SK-N-SH (cell line): ENCODE measurements at regions not wholly inside any gene's neighbourhood (a gene's known extent, or its start where the extent isn't known, plus 50 kb on each side); places are given as distances from the start of the nearest gene placed in this dataset.

Source experiments
- CTCF ChIP-seq: fragments of 200-600 bp; sonication (generic); IDR thresholded peaks from 2 replicates; pipeline ENCODE4 v1.6.1; 2017; ENCODE audit warnings: antibody characterized with exemption, mild to moderate bottlenecking, moderate library complexity
- MEF2A ChIP-seq: IDR thresholded peaks from 2 replicates; pipeline ENCODE4 v1.4.0; 2012; ENCODE audit warnings: low read depth, borderline replicate concordance
- PBX3 ChIP-seq: IDR thresholded peaks from 2 replicates; pipeline ENCODE4; 2012
- RXRA ChIP-seq: IDR thresholded peaks from 2 replicates; pipeline ENCODE4 v1.4.0; 2012; ENCODE audit warnings: low read depth, mild to moderate bottlenecking, borderline replicate concordance
- TAF1 ChIP-seq: IDR thresholded peaks from 2 replicates; pipeline ENCODE4 v1.6.1; 2012; ENCODE audit warnings: low read depth, mild to moderate bottlenecking, low read length, moderate library complexity, borderline replicate concordance

GRCh38 chr2:226352941-226353560 is 446.6 kb downstream of the IRS1 start:
- TF ChIP-seq TAF1 (no peak), PBX3 (no peak), CTCF (no peak), RXRA (no peak), MEF2A (no peak)
